H9 (cell line): ENCODE measurements at regions not wholly inside any gene's neighbourhood (a gene's known extent, or its start where the extent isn't known, plus 50 kb on each side); places are given as distances from the start of the nearest gene placed in this dataset.

Experiments used
- DNase-seq: peaks from one replicate; pipeline ENCODE4 v3.0.0-alpha.2; 2017
- H2AFZ ChIP-seq: one replicate; pipeline ENCODE4 v1.6.1; 2013; ENCODE audit warnings: mild to moderate bottlenecking, low read length, control low read depth, moderate library complexity
- H2AK5ac ChIP-seq: 2 replicates; pipeline ENCODE4 v1.6.1; 2013; ENCODE audit warnings: low read length, control low read depth, mixed read lengths; ENCODE audit not compliant: insufficient read length
- H2BK120ac ChIP-seq: one replicate; pipeline ENCODE4 v1.6.1; 2013; ENCODE audit warnings: low read depth, mild to moderate bottlenecking, low read length, control low read depth, inconsistent platforms; ENCODE audit not compliant: poor library complexity, severe bottlenecking
- H2BK12ac ChIP-seq: 2 replicates; pipeline ENCODE4 v1.6.1; 2013; ENCODE audit warnings: low read length, control low read depth, mixed read lengths, low read depth; ENCODE audit not compliant: insufficient read length
- H2BK15ac ChIP-seq: 2 replicates; pipeline ENCODE4 v1.6.1; 2013; ENCODE audit warnings: low read depth, low read length, control low read depth
- H2BK20ac ChIP-seq: one replicate; pipeline ENCODE4 v1.6.1; 2013; ENCODE audit warnings: low read depth, mild to moderate bottlenecking, low read length, control low read depth, inconsistent platforms; ENCODE audit not compliant: poor library complexity, severe bottlenecking
- H2BK5ac ChIP-seq: 2 replicates; pipeline ENCODE4 v1.6.1; 2013; ENCODE audit warnings: low read length, control low read depth, mixed read lengths; ENCODE audit not compliant: insufficient read length
- H3K14ac ChIP-seq: 2 replicates; pipeline ENCODE4 v1.6.1; 2013; ENCODE audit warnings: low read length, control low read depth; ENCODE audit not compliant: insufficient read depth
- H3K18ac ChIP-seq: 2 replicates; pipeline ENCODE4 v1.6.1; 2013; ENCODE audit warnings: low read depth, mild to moderate bottlenecking, mixed read lengths, low read length, control low read depth; ENCODE audit not compliant: insufficient read length
- H3K23ac ChIP-seq: 2 replicates; pipeline ENCODE4 v1.6.1; 2013; ENCODE audit warnings: low read length, control low read depth, mixed read lengths, low read depth; ENCODE audit not compliant: insufficient read length
- H3K23me2 ChIP-seq: 2 replicates; pipeline ENCODE4 v1.6.1; 2013; ENCODE audit warnings: low read depth, mild to moderate bottlenecking, mixed read lengths, low read length, control low read depth; ENCODE audit not compliant: insufficient read length, poor library complexity, severe bottlenecking
- H3K27ac ChIP-seq: 2 replicates; pipeline ENCODE4 v1.5.1; 2013; ENCODE audit warnings: low read length, control low read depth, mixed read lengths, low read depth; ENCODE audit not compliant: insufficient read length
- H3K27me3 ChIP-seq: 2 replicates; pipeline ENCODE4 v1.6.1; 2013; ENCODE audit warnings: low read length, control low read depth, inconsistent platforms; ENCODE audit not compliant: insufficient read depth
- H3K4ac ChIP-seq: 2 replicates; pipeline ENCODE4 v1.6.1; 2013; ENCODE audit warnings: low read depth, mild to moderate bottlenecking, control low read depth, inconsistent platforms, low read length, moderate library complexity
- H3K4me1 ChIP-seq: 2 replicates; pipeline ENCODE4 v1.6.1; 2013; ENCODE audit warnings: low read length, control low read depth, inconsistent platforms; ENCODE audit not compliant: insufficient read depth
- H3K4me2 ChIP-seq: 2 replicates; pipeline ENCODE4 v1.6.1; 2013; ENCODE audit warnings: low read length, control low read depth, mixed read lengths; ENCODE audit not compliant: insufficient read length, insufficient read depth
- H3K56ac ChIP-seq: 2 replicates; pipeline ENCODE4 v1.6.1; 2013; ENCODE audit warnings: low read depth, mild to moderate bottlenecking, mixed read lengths, low read length, control low read depth; ENCODE audit not compliant: insufficient read length
- H3K79me1 ChIP-seq: 2 replicates; pipeline ENCODE4 v1.6.1; 2013; ENCODE audit warnings: low read depth, mild to moderate bottlenecking, moderate library complexity, low read length, control low read depth, inconsistent platforms; ENCODE audit not compliant: insufficient read depth, poor library complexity, severe bottlenecking
- H3K79me2 ChIP-seq: 2 replicates; pipeline ENCODE4 v1.6.1; 2013; ENCODE audit warnings: low read length, control low read depth, inconsistent platforms; ENCODE audit not compliant: insufficient read depth
- H3K9ac ChIP-seq: 2 replicates; pipeline ENCODE4 v1.6.1; 2013; ENCODE audit warnings: low read length, control low read depth, mixed read lengths; ENCODE audit not compliant: insufficient read length; ENCODE audit errors: extremely low read depth
- H3K9me3 ChIP-seq: one replicate; pipeline ENCODE4 v1.6.1; 2013; ENCODE audit warnings: low read depth, low read length, inconsistent platforms; ENCODE audit not compliant: control insufficient read depth
- H3T11ph ChIP-seq: one replicate; pipeline ENCODE4 v1.6.1; 2013; ENCODE audit warnings: mild to moderate bottlenecking, low read length, control low read depth, inconsistent platforms
- H4K20me1 ChIP-seq: one replicate; pipeline ENCODE4 v1.6.1; 2013; ENCODE audit not compliant: control insufficient read depth, insufficient read length, insufficient read depth
- H4K5ac ChIP-seq: 2 replicates; pipeline ENCODE4 v1.6.1; 2013; ENCODE audit warnings: low read depth, mild to moderate bottlenecking, mixed read lengths, low read length, control low read depth; ENCODE audit not compliant: insufficient read length
- H4K8ac ChIP-seq: replicated peaks from 2 replicates; pipeline ENCODE4 v1.6.1; 2013; ENCODE audit warnings: low read length, control low read depth, mixed read lengths, low read depth; ENCODE audit not compliant: insufficient read length
- H4K91ac ChIP-seq: 2 replicates; pipeline ENCODE4 v1.6.1; 2013; ENCODE audit warnings: low read depth, mild to moderate bottlenecking, moderate library complexity, mixed read lengths, low read length, control low read depth; ENCODE audit not compliant: insufficient read length
- H3K27ac Mint-ChIP-seq, 3 experiments: 2 replicates in 2 of 3; 3 replicates in 1 of 3; pipeline ENCODE4 v1.8.0; 2020 to 2021; ENCODE audit warnings: mixed read lengths in 3 of 3, mild to moderate bottlenecking in 1 of 3, moderate library complexity in 1 of 3
- H3K27me3 Mint-ChIP-seq: 2 replicates; pipeline ENCODE4 v1.8.0; 2021; ENCODE audit warnings: low read depth, mild to moderate bottlenecking, moderate library complexity, mixed read lengths
- H3K36me3 Mint-ChIP-seq, 3 experiments: 2 replicates in 2 of 3; 3 replicates in 1 of 3; pipeline ENCODE4 v1.8.0; 2020 to 2021; ENCODE audit warnings: low read depth in 3 of 3, mixed read lengths in 3 of 3; ENCODE audit not compliant: insufficient read depth in 1 of 3
- H3K4me1 Mint-ChIP-seq, 2 experiments: 2 replicates each; pipeline ENCODE4 v1.8.0; 2020; ENCODE audit warnings: mixed read lengths in 2 of 2
- H3K4me3 Mint-ChIP-seq, 2 experiments: 2 replicates in 1 of 2; 3 replicates in 1 of 2; pipeline ENCODE4 v1.8.0; 2020 to 2021; ENCODE audit warnings: mild to moderate bottlenecking in 2 of 2, mixed read lengths in 2 of 2, moderate library complexity in 1 of 2
- H3K9me3 Mint-ChIP-seq, 2 experiments: 2 replicates in 1 of 2; 3 replicates in 1 of 2; pipeline ENCODE4 v1.8.0; 2020; ENCODE audit warnings: mild to moderate bottlenecking in 2 of 2, mixed read lengths in 2 of 2, moderate library complexity in 1 of 2
- CTCF ChIP-seq: fragments of 200-600 bp; sonication (generic); conservative IDR thresholded peaks from 3 replicates; pipeline ENCODE4 v1.8.0; 2021; ENCODE audit warnings: antibody characterized with exemption, mild to moderate bottlenecking

DNA sequence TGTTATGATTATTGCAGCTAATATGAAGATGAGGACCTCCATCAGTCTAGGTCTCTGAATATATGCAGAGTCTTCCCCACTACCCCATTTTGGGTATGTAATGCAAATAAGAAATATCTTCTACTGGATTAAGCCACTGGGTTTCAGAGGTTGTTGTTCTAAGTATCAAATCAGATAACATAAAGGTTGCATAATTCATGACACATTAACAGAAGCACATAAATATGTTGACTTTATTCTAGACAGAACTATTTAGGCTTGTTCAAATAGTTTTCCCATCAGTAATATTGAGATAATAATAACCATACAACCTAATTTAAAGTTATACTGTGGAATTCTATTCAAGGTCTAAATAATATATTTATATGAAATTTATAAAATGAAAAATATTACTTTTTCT is 157.1 kb downstream of the ETV1 start:
- Histone ChIP-seq H4K5ac (no peak overlapping the region), H3K9me3 (no peaks in the 10 kb centered on the region), H4K8ac (no peak overlapping the region), H3K4me2 (no peak overlapping the region), H3K4ac (no peak overlapping the region), H2BK120ac (no peak overlapping the region), H3K27ac (no peak overlapping the region), H2AFZ (no peak overlapping the region), H2BK5ac (no peak overlapping the region), H3K4me1 (peaks cover 9% of the 10 kb centered on the region; the same call in 1 of the 2 replicates), H3K14ac (no peak overlapping the region), H2BK15ac (no peak overlapping the region), H3K56ac (no peak overlapping the region), H3K79me2 (no peaks in the 10 kb centered on the region), H3K18ac (no peak overlapping the region), H2BK20ac (no peak overlapping the region), H3K23ac (no peak overlapping the region), H4K91ac (no peak overlapping the region), H3K79me1 (no peaks in the 10 kb centered on the region), H3K23me2 (no peaks in the 10 kb centered on the region), H4K20me1 (no peaks in the 10 kb centered on the region), H2BK12ac (no peak overlapping the region), H3T11ph (no peak overlapping the region), H3K9ac (no peak overlapping the region), H2AK5ac (no peak overlapping the region), H3K27me3 (no peaks in the 10 kb centered on the region)
- no peak overlapping the region for H3K4me3 Mint-ChIP-seq
- DNase-seq = no peak
- no peak for TF ChIP-seq CTCF
- no peaks in the 10 kb centered on the region for H3K27me3 Mint-ChIP-seq
- H3K27ac Mint-ChIP-seq = no peak overlapping the region
- no peaks in the 10 kb centered on the region for H3K9me3 Mint-ChIP-seq
- peaks cover 50 to 51% of the 10 kb centered on the region in 2 experiments for H3K4me1 Mint-ChIP-seq
- H3K36me3 Mint-ChIP-seq = no peaks in the 10 kb centered on the region
